Erythroblast (primary cell): ENCODE measurements at regions not wholly inside any gene's neighbourhood (a gene's known extent, or its start where the extent isn't known, plus 50 kb on each side); places are given as distances from the start of the nearest gene placed in this dataset.

Experiments used
- GATA1 ChIP-seq: IDR thresholded peaks from 2 replicates; pipeline ENCODE4 v1.6.1; 2011; ENCODE audit warnings: low read depth, mild to moderate bottlenecking, control low read depth, low read length, moderate library complexity
- POLR2A ChIP-seq: IDR thresholded peaks from 2 replicates; pipeline ENCODE4 v1.6.1; 2011; ENCODE audit warnings: mild to moderate bottlenecking, low read length

- TF ChIP-seq POLR2A, result no peak
- no peak for TF ChIP-seq GATA1
Observed at GRCh38 chr3:14332392-14332791, 70.0 kb upstream of the SLC6A6 start.
